ENCODE measurements at regions not wholly inside any gene's neighbourhood (a gene's known extent, or its start where the extent isn't known, plus 50 kb on each side); places are given as distances from the start of the nearest gene placed in this dataset.

- no peak for TF ChIP-seq ZFX (IDR thresholded peaks at IDR 0.05)
- no peak for TF ChIP-seq CTCF (conservative IDR thresholded peaks at IDR 0.05)
- H3K27ac ChIP-seq, result no peak overlapping the region
Observed at GRCh38 chr21:20261364-20261763, 736.8 kb upstream of the NCAM2 start.

GRCh38 chr21:20265707-20266440 is 732.3 kb upstream of the NCAM2 start:
- TF ChIP-seq ZFX (IDR thresholded peaks at IDR 0.05) (no peak), CTCF (conservative IDR thresholded peaks at IDR 0.05) (no peak)

GRCh38 chr21:20266441-20266710 is 731.8 kb upstream of the NCAM2 start:
- TF ChIP-seq CTCF (conservative IDR thresholded peaks at IDR 0.05) (no peak), ZFX (IDR thresholded peaks at IDR 0.05) (no peak)
- H3K27ac ChIP-seq, result no peak overlapping the region

More at GRCh38 chr21:20265707-20266440, 732.3 kb upstream of the NCAM2 start:
- no peak overlapping the region for H3K27ac ChIP-seq

GRCh38 chr21:20270365-20271055 is 727.7 kb upstream of the NCAM2 start:
- TF ChIP-seq CTCF (conservative IDR thresholded peaks at IDR 0.05) (no peak), ZFX (IDR thresholded peaks at IDR 0.05) (no peak)
- H3K27ac ChIP-seq, result no peak overlapping the region

- H3K27ac ChIP-seq, result no peak overlapping the region
Observed at GRCh38 chr21:20272791-20273362, 725.3 kb upstream of the NCAM2 start.

GRCh38 chr21:20276377-20276776 is 721.8 kb upstream of the NCAM2 start:
- TF ChIP-seq ZFX (IDR thresholded peaks at IDR 0.05) (no peak), CTCF (conservative IDR thresholded peaks at IDR 0.05) (no peak)
- no peak overlapping the region for H3K27ac ChIP-seq

More at GRCh38 chr21:20272791-20273362, 725.3 kb upstream of the NCAM2 start:
- TF ChIP-seq CTCF (conservative IDR thresholded peaks at IDR 0.05) (no peak), ZFX (IDR thresholded peaks at IDR 0.05) (no peak)

GRCh38 chr21:20276954-20277353 is 721.3 kb upstream of the NCAM2 start:
- H3K27ac ChIP-seq, result no peak overlapping the region
- no peak for TF ChIP-seq CTCF (conservative IDR thresholded peaks at IDR 0.05)
- TF ChIP-seq ZFX (IDR thresholded peaks at IDR 0.05), result no peak
